NCI-H2029 treated with DMSO at 0.1 percent for 48 hours (cell line): ENCODE measurements at regions not wholly inside any gene's neighbourhood (a gene's known extent, or its start where the extent isn't known, plus 50 kb on each side); places are given as distances from the start of the nearest gene placed in this dataset.

ENCODE experiments used
- DNase-seq: peaks from one replicate; lab custom pipeline; 2025; lab: John Stamatoyannopoulos, UW

DNA sequence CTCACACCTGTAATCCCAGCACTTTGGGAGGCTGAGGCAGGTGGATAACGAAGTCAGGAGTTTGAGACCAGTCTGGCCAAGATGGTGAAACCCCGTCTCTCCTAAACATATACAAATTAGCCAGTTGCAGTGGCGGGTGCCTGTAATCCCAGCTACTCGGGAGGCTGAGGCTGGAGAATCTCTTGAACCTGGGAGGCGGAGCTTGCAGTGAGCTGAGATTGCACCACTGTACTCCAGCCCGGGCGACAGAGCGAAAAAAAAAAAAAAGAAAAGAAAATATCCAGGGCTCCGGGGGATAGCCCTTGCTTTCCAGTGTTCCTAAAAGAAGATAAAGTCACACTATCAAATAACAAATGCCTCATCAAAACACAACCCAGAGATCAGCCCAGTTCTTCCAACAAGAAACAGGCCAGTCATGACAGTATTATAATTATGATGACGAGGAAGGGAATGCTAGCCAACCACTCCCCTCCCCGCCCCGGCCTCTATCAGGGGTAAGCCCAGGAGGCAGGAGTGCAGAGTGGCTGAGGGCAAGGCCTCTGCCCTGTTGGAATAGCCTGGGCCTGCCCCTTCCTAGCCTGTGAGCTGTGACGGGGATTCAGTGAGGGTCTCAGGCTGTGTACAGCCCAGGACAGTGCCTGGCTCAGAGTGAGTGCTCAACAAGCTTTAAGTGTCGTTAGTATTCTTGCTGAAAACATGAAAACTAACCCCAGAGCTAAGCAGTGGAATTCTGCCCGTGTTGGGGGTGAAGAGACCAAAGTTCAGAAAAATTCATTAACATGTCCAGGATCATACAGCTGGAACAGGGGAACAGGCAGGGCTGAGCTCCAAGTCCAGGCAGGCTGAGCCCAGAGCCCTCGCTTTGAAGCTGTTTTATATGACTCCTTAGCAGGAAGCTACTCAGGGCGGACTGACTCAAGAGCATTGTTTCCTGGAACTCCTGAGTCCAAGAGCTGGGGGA is 54.3 kb downstream of the FAM241B start:
- no peak for DNase-seq

- no peak for DNase-seq
Observed at GRCh38 chr10:69684981-69685353, 54.9 kb downstream of the FAM241B start.

- no peak for DNase-seq
Observed at GRCh38 chr10:69685426-69685801, 55.4 kb downstream of the FAM241B start.

DNA sequence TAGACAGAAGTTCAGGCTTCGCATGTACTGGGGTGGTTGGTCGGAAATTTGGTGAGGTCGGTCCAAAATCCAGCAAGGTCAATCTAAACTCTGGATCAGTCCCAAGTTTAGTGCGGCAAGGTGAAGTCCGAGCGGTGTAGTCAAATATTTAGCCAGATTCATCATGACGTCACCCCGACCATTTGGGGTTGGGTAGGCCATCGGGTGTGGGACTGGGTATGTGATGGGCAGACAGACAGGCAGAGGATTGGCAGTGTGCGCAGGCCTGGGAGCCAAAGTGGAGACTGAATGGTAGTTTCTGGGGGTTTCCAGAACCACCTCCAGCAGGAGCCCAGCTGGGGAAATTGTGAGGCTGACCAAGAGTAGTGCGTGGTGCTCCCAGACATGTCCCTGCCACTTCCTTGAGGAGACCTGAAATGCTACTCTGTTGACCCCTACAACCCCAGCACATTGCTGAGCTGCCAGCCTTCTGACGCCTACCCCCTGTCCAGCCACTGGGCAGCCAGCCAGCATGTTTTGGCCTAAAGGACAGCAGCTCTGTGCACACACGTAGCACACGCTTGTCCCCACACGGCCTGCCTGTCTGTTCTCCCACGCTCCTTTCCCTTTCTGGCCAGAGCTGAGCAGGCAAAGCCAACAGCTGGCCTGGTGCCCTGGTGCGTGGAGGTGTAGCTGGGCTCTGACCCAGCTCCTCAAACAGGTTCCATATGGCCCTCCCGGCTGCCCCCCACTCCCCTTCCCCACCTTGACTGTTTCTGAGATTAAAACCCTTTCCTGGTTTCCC is 55.9 kb downstream of the FAM241B start:
- no peak for DNase-seq

GRCh38 chr10:69686866-69687265 is 56.8 kb downstream of the FAM241B start:
- no peak for DNase-seq

GRCh38 chr10:69687426-69687825 is 57.4 kb downstream of the FAM241B start:
- no peak for DNase-seq

DNA sequence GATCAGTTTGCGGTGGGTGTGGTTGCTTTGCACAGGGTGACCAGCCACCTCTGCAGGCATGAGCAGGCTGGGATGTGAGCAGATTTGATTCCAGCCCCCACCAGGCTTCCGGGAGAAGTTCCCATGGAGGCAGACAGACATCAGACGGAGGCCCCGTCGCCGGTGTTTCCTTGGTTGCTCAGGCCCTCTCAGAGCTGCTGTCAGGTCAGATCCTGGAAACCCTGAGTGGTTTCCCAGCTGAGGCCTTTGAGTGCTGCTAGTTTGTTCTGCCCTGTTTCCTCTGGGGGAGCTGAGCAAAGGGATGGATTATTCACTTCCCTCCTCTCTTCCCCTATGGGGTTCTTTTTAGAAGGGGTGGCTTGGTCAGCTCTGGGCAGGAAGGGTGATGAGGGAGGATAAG is 62.2 kb downstream of the FAM241B start:
- DNase-seq, result no peak

DNA sequence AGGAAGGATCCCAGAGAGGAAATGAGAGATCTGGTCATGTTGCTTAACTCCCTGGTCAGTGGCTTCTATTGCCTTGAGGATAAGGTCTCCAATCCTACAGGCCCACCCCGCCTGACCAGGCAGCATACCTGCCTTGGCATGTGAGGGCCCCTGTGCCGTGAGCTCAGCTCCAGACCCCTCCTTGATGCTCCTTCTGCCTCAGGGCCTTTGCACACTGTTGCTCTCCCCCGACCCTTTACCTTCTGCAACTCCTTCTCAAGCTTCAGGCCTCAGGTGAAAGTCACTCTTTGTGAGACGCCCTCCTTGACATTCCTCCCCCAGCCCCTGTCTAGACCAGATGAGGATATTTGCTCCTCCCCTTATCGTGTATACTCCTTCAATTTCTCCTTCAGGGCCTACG is 62.8 kb downstream of the FAM241B start:
- DNase-seq, result no peak

GRCh38 chr10:69693886-69694285 is 63.8 kb downstream of the FAM241B start:
- DNase-seq, result no peak

DNA sequence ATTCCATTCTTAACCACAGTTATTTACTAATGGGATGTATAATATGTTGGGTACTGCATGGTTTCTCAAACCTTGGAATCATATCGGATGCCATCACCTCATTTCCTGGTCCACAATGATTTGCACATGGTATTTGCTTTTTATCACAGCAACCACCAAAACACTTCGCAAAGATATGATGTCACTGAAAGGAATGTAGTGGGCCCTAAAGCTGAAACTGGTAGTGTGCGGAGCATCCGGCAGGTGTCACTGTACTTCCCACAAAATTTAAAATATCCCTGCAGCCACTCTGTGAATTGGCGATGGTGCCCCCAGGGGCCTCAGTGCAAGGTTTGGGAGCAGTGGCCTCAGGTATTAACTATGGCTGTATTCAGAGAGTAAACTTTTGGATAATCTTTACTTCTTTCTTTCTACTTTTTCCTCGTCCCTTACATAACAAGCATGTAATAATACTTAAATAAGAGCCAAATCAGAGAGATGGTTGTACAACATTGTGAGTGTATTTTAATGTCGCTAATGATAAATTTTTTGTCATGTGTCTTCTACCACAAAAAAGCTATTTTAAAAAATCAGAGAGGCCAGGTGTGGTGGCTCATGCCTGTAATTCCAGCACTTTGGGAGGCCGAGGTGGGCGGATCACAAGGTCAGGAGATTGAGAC is 66.2 kb downstream of the FAM241B start:
- DNase-seq, result no peak

DNA sequence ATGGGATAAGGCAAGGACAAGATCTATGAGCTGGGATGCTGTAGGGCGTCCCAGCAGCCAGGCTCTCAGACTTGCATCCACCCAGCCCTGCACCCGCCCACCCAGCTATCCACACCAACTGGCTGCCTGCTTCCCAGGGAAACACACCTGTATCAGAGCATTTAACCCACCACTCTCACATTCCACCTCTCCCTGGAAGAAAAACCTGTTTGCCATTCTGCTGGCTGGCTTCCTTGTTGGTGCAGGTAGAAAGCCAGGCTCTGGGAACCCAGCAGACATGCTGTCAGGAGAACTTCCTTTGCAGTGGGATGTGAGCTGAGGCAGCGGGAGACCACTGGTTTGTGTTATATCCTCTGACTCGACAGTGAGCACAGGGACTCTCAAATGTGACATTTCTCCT is 67.0 kb downstream of the FAM241B start:
- no peak for DNase-seq

DNA sequence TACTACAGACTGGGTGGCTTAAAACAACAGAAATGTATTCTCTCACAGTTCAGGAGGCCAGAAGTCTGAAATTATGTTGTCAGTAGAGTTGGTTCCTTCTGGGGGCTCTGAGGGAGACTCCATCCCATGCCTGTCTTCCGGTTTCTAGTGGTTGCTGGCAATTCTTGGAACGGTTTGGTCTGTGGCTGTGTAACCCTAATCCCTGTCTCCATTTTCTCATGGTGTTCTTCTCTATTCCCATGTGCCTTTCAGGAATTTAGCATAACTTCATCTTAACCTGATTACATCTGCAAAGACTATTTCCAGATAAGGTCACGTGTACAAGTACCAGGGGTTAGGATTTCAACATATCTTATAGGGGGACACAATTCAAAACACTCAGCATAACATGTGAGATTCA is 73.2 kb downstream of the FAM241B start:
- DNase-seq, result no peak

- no peak for DNase-seq
Observed at GRCh38 chr10:69703766-69704630, 74.0 kb downstream of the FAM241B start.

- DNase-seq, result no peak
Observed at GRCh38 chr10:69709366-69709941, 79.4 kb downstream of the FAM241B start.

DNA sequence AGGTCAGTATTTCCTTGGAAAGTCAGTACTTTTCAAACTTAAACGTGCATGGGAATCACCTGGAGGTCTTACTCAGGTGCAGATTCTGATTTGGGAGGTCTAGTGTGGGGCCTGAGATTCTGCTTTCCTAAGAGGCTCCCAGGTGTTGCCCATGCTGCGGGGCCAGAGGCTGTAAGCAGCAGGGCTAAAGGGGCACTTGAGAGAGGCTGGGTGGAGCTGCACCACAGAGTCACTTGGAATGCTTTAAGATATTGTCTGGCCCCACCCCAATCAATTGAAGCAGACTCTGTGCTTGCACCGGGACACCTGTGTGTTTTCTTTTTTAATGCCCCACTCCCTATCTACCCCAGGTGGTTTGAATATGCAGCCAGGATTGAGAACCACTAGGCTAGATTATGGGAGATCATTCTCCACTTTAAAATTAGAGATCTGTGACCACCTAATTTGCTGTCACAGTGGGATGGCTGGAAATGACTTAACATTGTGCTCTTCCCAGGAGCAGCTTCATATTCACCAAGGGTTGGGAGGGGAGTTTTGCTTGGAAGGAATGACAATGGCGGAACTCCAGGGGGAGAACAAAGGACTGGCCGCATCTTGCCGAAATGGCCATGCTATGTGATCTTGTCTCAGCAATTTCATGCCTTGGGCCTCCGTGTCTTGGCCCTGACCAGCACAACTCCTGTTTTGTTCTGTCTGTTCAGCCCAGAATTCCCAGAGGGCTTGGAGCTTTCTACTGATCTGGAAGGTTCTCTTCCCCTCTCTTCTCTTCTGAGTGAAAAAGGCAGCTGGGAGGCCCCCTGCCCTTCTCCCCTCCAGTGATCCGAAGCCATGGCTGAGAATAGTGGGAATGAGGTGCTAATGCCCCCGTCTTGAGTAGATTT is 80.2 kb downstream of the FAM241B start:
- no peak for DNase-seq

GRCh38 chr10:69712342-69712741 is 82.3 kb downstream of the FAM241B start:
- DNase-seq, result no peak

DNA sequence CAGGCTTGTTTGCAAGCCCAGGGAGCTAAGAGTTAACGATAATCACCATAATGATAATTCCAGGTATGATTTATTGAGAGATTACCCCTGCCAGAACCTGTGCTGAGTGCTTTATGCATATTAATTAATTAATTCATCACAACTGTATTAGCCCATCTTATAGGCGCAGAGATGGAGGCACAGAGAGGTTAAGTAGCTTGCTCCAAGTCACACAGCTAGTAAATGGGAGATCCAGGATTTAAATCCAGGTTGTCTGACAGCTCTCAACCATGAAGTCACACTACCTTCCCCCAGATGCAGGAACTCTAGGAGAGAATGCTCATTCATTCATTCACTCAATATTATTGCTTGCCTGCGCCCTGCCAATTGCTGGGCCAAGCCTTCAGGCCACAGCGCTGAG is 84.5 kb downstream of the FAM241B start:
- no peak for DNase-seq

DNA sequence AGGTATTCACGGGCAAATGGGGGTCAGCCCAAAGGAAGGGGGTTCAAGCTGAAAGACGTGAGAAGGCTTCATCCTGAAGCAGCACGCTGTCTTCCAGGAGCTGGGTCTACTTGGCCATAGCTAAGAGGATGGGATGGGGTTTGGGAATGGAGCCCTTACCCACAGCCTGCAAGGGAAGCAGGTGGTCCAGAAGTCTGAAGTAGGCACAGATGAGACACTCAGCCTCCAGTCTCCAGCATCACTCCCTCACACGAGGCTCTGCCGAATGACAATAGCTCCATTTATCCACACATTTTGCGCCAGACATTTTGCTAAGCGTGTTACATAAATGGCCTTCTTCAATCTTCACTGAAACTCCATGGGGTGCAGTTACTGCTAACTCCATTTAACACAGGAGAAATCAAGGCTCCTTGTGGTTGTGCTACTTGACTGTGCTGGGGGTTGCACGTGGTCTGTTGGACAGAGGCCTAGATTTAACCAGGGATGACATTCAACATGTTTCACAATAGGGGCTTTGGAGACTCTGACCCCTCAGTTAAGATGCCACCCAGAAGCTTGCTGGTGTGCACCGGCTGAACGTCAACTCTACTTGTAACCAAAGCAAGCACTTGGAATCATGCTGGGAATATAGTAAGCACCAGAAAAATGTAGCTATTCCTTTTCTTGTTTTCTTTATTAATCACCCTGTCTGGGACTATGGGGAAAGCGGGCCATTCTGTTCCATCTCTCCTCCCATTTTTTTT is 85.3 kb downstream of the FAM241B start:
- DNase-seq, result no peak

DNA sequence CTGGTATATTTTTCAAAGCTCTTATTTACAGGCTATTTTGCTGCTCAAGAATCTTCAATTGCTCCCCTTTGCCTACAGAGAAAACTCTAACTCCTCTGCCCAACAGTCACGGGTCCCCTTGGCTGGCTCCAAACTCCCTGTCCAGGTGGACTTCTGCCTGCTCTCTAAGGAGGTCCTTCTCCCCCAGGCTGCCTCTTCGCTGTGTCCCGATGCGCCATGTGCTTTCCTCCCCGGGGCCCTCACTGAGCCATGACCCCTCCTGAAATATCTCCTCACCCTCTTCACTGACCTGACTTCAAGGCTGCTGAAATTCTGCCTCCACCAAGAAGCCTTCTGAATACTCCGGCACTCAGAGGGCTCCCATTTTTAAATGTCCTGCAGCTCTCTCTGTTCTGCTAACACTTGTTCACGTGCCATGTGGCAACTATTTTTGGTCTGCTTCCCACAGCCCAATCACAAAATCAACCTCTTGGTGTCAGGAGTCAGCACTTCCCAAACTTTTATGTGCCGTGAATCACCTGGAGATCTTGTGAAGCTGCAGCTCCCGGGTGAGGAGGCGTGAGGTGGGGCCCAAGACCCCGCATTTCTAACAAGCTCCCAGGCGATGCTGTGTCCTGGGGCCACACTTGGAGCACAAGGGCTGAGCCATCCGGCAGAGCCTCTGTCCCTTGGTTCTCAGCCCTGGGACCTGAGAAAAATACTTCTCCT is 85.7 kb upstream of the COL13A1 start:
- no peak for DNase-seq
